ENCODE measurements at regions not wholly inside any gene's neighbourhood (a gene's known extent, or its start where the extent isn't known, plus 50 kb on each side); places are given as distances from the start of the nearest gene placed in this dataset.

GRCh38 chr9:95780751-95781150 is 94.7 kb upstream of the ERCC6L2 start:
- no peaks in the 10 kb centered on the region for H4K20me1 ChIP-seq (replicated peaks; ENCODE audit: control insufficient read depth, insufficient read depth, low read length)
- FAIRE-seq = no peak
- no peak overlapping the region for H2AFZ ChIP-seq (ENCODE audit: low read depth, low read length)
- no peak for ATAC-seq
- H3K9me3 ChIP-seq (replicated peaks; ENCODE audit: control insufficient read depth, insufficient read depth, low read depth, low read length) = no peaks in the 10 kb centered on the region
- H3K79me2 ChIP-seq (ENCODE audit: control insufficient read depth, insufficient read depth, low read length) = no peaks in the 10 kb centered on the region
- H3K27me3 ChIP-seq (ENCODE audit: control insufficient read depth in 2 of 2, insufficient read depth in 2 of 2, low read length in 2 of 2) = peaks cover 24 to 42% of the 10 kb centered on the region in 2 experiments
- no peak overlapping the region for H3K27ac ChIP-seq (ENCODE audit: extremely low read depth, low read depth, low read length)
- WGBS (ENCODE audit: insufficient coverage, low coverage, missing lambda C conversion rate) = 3% methylated on average over 6 of the region's 6 CpGs
- H3K4me3 ChIP-seq = no peak overlapping the region
- no peak overlapping the region for H3K4me2 ChIP-seq (ENCODE audit: insufficient read depth, low read length)
- BruUV-seq (replicated peaks) = no TSS peak
- DNase-seq (ENCODE audit: extremely low read depth in 1 of 4, low spot score in 3 of 4) = no peak
- H3K9me1 ChIP-seq (ENCODE audit: control insufficient read depth, insufficient read depth, low read length) = no peaks in the 10 kb centered on the region
- H3K4me1 ChIP-seq (replicated peaks in 1 of 2; ENCODE audit: control insufficient read depth in 2 of 2, insufficient read depth in 2 of 2, low read length in 2 of 2) = peaks cover 0 to 10% of the 10 kb centered on the region in 2 experiments; a peak in 4 of 5 replicates
- ChIA-PET CTCF (ENCODE audit: low intra/inter-chr PET ratio) (interaction anchor here (0.6 kb wide), 1 partner anchor 23 kb away, joined by 3 read pairs; no protein-coding TSS in a partner anchor), POLR2A (interaction anchor here (0.7 to 1.1 kb wide), 2 partner anchors 9 to 10 kb away, joined by 3 to 4 read pairs; no protein-coding TSS in a partner anchor)
- intact Hi-C loops (cut with micrococcal nuclease) (no loop called here), in situ Hi-C loops (cut with MboI) (no loop called here)
- H3K36me3 ChIP-seq (ENCODE audit: control insufficient read depth, insufficient read depth, low read length) = no peaks in the 10 kb centered on the region
- no peak overlapping the region for H3K9ac ChIP-seq (ENCODE audit: insufficient read depth in 1 of 2, low read depth in 2 of 2, low read length in 2 of 2)
- no peak for TF ChIP-seq GABPB2 (CRISPR knock-in tag; conservative IDR thresholded peaks at IDR 0.05)
- no peak for TF ChIP-seq ZBTB26 (CRISPR knock-in tag; IDR thresholded peaks at IDR 0.05)
- TF ChIP-seq GTF2A2 (tag; IDR thresholded peaks at IDR 0.05) = no peak
- TF ChIP-seq MBD1 (CRISPR knock-in tag; IDR thresholded peaks at IDR 0.05) = no peak
- TF ChIP-seq KLF16 (IDR thresholded peaks at IDR 0.05) = no peak
- no peak for TF ChIP-seq BRD9 (IDR thresholded peaks at IDR 0.05; ENCODE audit: low read depth, partially characterized antibody)
- TF ChIP-seq EP400 (IDR thresholded peaks at IDR 0.05) = no peak
- TF ChIP-seq ZZZ3 (IDR thresholded peaks at IDR 0.05) = no peak
- no peak for TF ChIP-seq NFYB (IDR thresholded peaks at IDR 0.05; ENCODE audit: extremely low read depth, insufficient read length)
- TF ChIP-seq ZNF174 (CRISPR knock-in tag; IDR thresholded peaks at IDR 0.05) = no peak
- TF ChIP-seq POLR3A (IDR thresholded peaks at IDR 0.05; ENCODE audit: borderline replicate concordance, extremely low read depth, insufficient read depth, insufficient read length) = no peak
- TF ChIP-seq NFIC (IDR thresholded peaks at IDR 0.05) = no peak
- no peak for TF ChIP-seq ZNF707 (CRISPR knock-in tag; conservative IDR thresholded peaks at IDR 0.05)
- no peak for TF ChIP-seq RBM39 (optimal IDR thresholded peaks at IDR 0.05; ENCODE audit: low read depth, low read length)
- TF ChIP-seq TCF7 (IDR thresholded peaks at IDR 0.05; ENCODE audit: borderline replicate concordance) = no peak
- TF ChIP-seq ARID4B (CRISPR knock-in tag; IDR thresholded peaks at IDR 0.05) = no peak
- TF ChIP-seq ETV5 (CRISPR knock-in tag; IDR thresholded peaks at IDR 0.05; ENCODE audit: low read depth) = no peak
- no peak for TF ChIP-seq TCFL5 (CRISPR knock-in tag; conservative IDR thresholded peaks at IDR 0.05)

Measured in K562 (cell line).